WERI-Rb-1 (cell line): ENCODE measurements at regions not wholly inside any gene's neighbourhood (a gene's known extent, or its start where the extent isn't known, plus 50 kb on each side); places are given as distances from the start of the nearest gene placed in this dataset.

Experiments used
- DNase-seq: peaks from one replicate; pipeline ENCODE4 v3.0.0-alpha.2; 2020
- H3K27ac ChIP-seq: fragments of 250-450 bp; sonication (Bioruptor Pico); 2 replicates; pipeline ENCODE4 v1.5.1; 2020; ENCODE audit warnings: mild to moderate bottlenecking, moderate library complexity
- H3K27me3 ChIP-seq: fragments of 250-450 bp; sonication (Bioruptor Pico); 2 replicates; pipeline ENCODE4 v1.5.1; 2021; ENCODE audit warnings: mild to moderate bottlenecking, low read depth, moderate library complexity; ENCODE audit not compliant: insufficient read depth, severe bottlenecking
- H3K36me3 ChIP-seq: fragments of 250-450 bp; sonication (Bioruptor Pico); 2 replicates; pipeline ENCODE4 v1.5.1; 2020; ENCODE audit warnings: mild to moderate bottlenecking, moderate library complexity
- H3K4me3 ChIP-seq: 2 replicates; pipeline ENCODE4 v1.5.1; 2011; ENCODE audit warnings: low read depth, mild to moderate bottlenecking, control low read depth, low read length
- H3K9me3 ChIP-seq: fragments of 250-450 bp; sonication (Bioruptor Pico); 2 replicates; pipeline ENCODE4 v1.5.1; 2021; ENCODE audit warnings: mild to moderate bottlenecking, moderate library complexity; ENCODE audit not compliant: severe bottlenecking
- CTCF ChIP-seq: IDR thresholded peaks from 2 replicates; pipeline ENCODE4 v1.5.1; 2011; ENCODE audit warnings: low read depth, mild to moderate bottlenecking, control low read depth, inconsistent platforms, low read length

GRCh38 chr2:72040629-72041571, 106.8 kb downstream of the CYP26B1 start:
- no peak overlapping the region for H3K4me3 ChIP-seq
- no peaks in the 10 kb centered on the region for H3K36me3 ChIP-seq
- no peak overlapping the region for H3K27ac ChIP-seq
- no peak for DNase-seq
- no peak for TF ChIP-seq CTCF
- no peaks in the 10 kb centered on the region for H3K27me3 ChIP-seq
- no peaks in the 10 kb centered on the region for H3K9me3 ChIP-seq

- no peaks in the 10 kb centered on the region for H3K9me3 ChIP-seq
- no peaks in the 10 kb centered on the region for H3K36me3 ChIP-seq
- H3K27ac ChIP-seq, result no peak overlapping the region
- TF ChIP-seq CTCF, result no peak
- no peak overlapping the region for H3K4me3 ChIP-seq
- DNase-seq, result no peak
- no peaks in the 10 kb centered on the region for H3K27me3 ChIP-seq
These were observed 109.1 kb downstream of the CYP26B1 start for GRCh38 chr2:72038524-72038923.

GRCh38 chr2:72037261-72037666, 110.4 kb downstream of the CYP26B1 start:
- no peaks in the 10 kb centered on the region for H3K27me3 ChIP-seq
- no peaks in the 10 kb centered on the region for H3K9me3 ChIP-seq
- H3K27ac ChIP-seq, result no peak overlapping the region
- no peaks in the 10 kb centered on the region for H3K36me3 ChIP-seq
- DNase-seq, result no peak
- TF ChIP-seq CTCF, result no peak
- no peak overlapping the region for H3K4me3 ChIP-seq

- no peak for TF ChIP-seq CTCF
- Histone ChIP-seq H3K4me3 (no peak overlapping the region), H3K36me3 (no peaks in the 10 kb centered on the region), H3K27me3 (no peaks in the 10 kb centered on the region), H3K27ac (no peak overlapping the region), H3K9me3 (no peaks in the 10 kb centered on the region)
- DNase-seq, result no peak
These were observed 111.1 kb downstream of the CYP26B1 start for GRCh38 chr2:72036595-72036994.

GRCh38 chr2:72036173-72036545, 111.5 kb downstream of the CYP26B1 start:
- Histone ChIP-seq H3K36me3 (no peaks in the 10 kb centered on the region), H3K27me3 (no peaks in the 10 kb centered on the region), H3K27ac (no peak overlapping the region; the same call in 1 of the 2 replicates), H3K9me3 (no peaks in the 10 kb centered on the region), H3K4me3 (no peak overlapping the region)
- no peak for TF ChIP-seq CTCF
- no peak for DNase-seq
